ENCODE measurements at regions not wholly inside any gene's neighbourhood (a gene's known extent, or its start where the extent isn't known, plus 50 kb on each side); places are given as distances from the start of the nearest gene placed in this dataset.

- no peaks in the 10 kb centered on the region for H3K9me3 ChIP-seq (ENCODE audit: insufficient read depth, low read length)
- H3K4me3 ChIP-seq (ENCODE audit: low read length), result no peak overlapping the region
- H3K27me3 ChIP-seq (ENCODE audit: low read depth, low read length), result no peaks in the 10 kb centered on the region
- no peak overlapping the region for H3K9ac ChIP-seq (ENCODE audit: low read length)
- TF ChIP-seq EZH2phosphoT487 (IDR thresholded peaks at IDR 0.05; ENCODE audit: low read depth) (no peak), CTCF (IDR thresholded peaks at IDR 0.05; ENCODE audit: low read depth, low read length) (no peak)
- no peaks in the 10 kb centered on the region for H3K36me3 ChIP-seq (replicated peaks; ENCODE audit: low read depth, low read length)
- H4K20me1 ChIP-seq (ENCODE audit: insufficient read depth, low read length), result no peaks in the 10 kb centered on the region
- H3K79me2 ChIP-seq (ENCODE audit: low read length), result no peaks in the 10 kb centered on the region
- H3K27ac ChIP-seq (ENCODE audit: low read length), result no peak overlapping the region
- H2AFZ ChIP-seq (ENCODE audit: low read depth, low read length), result no peak overlapping the region
- H3K4me1 ChIP-seq (ENCODE audit: low read length), result no peaks in the 10 kb centered on the region
- no peak overlapping the region for H3K4me2 ChIP-seq (ENCODE audit: low read length)
Observed at GRCh38 chr13:76638882-76639281, 247.3 kb downstream of the KCTD12 start.

GRCh38 chr13:76638181-76638580 is 248.0 kb downstream of the KCTD12 start:
- TF ChIP-seq CTCF (IDR thresholded peaks at IDR 0.05; ENCODE audit: low read depth, low read length) (no peak), EZH2phosphoT487 (IDR thresholded peaks at IDR 0.05; ENCODE audit: low read depth) (no peak)
- Histone ChIP-seq H3K27me3 (ENCODE audit: low read depth, low read length) (no peaks in the 10 kb centered on the region), H3K79me2 (ENCODE audit: low read length) (no peaks in the 10 kb centered on the region), H2AFZ (ENCODE audit: low read depth, low read length) (no peak overlapping the region), H3K9me3 (ENCODE audit: insufficient read depth, low read length) (no peaks in the 10 kb centered on the region), H3K27ac (ENCODE audit: low read length) (no peak overlapping the region), H3K9ac (ENCODE audit: low read length) (no peak overlapping the region), H3K4me3 (ENCODE audit: low read length) (no peak overlapping the region), H3K4me1 (ENCODE audit: low read length) (no peaks in the 10 kb centered on the region), H3K36me3 (replicated peaks; ENCODE audit: low read depth, low read length) (no peaks in the 10 kb centered on the region), H4K20me1 (ENCODE audit: insufficient read depth, low read length) (no peaks in the 10 kb centered on the region), H3K4me2 (ENCODE audit: low read length) (no peak overlapping the region)

GRCh38 chr13:76637641-76638141 is 248.5 kb downstream of the KCTD12 start:
- H3K4me1 ChIP-seq (ENCODE audit: low read length), result no peaks in the 10 kb centered on the region
- H3K79me2 ChIP-seq (ENCODE audit: low read length), result no peaks in the 10 kb centered on the region
- H3K9me3 ChIP-seq (ENCODE audit: insufficient read depth, low read length), result no peaks in the 10 kb centered on the region
- no peak overlapping the region for H3K9ac ChIP-seq (ENCODE audit: low read length)
- no peaks in the 10 kb centered on the region for H4K20me1 ChIP-seq (ENCODE audit: insufficient read depth, low read length)
- H3K4me2 ChIP-seq (ENCODE audit: low read length), result no peak overlapping the region
- no peak overlapping the region for H2AFZ ChIP-seq (ENCODE audit: low read depth, low read length)
- no peaks in the 10 kb centered on the region for H3K36me3 ChIP-seq (replicated peaks; ENCODE audit: low read depth, low read length)
- TF ChIP-seq CTCF (IDR thresholded peaks at IDR 0.05; ENCODE audit: low read depth, low read length) (no peak), EZH2phosphoT487 (IDR thresholded peaks at IDR 0.05; ENCODE audit: low read depth) (no peak)
- no peak overlapping the region for H3K27ac ChIP-seq (ENCODE audit: low read length)
- no peaks in the 10 kb centered on the region for H3K27me3 ChIP-seq (ENCODE audit: low read depth, low read length)
- no peak overlapping the region for H3K4me3 ChIP-seq (ENCODE audit: low read length)

- Histone ChIP-seq H3K9ac (ENCODE audit: low read length) (no peak overlapping the region), H3K27me3 (ENCODE audit: low read depth, low read length) (no peaks in the 10 kb centered on the region), H3K79me2 (ENCODE audit: low read length) (no peaks in the 10 kb centered on the region)
Observed at GRCh38 chr13:76636829-76637228, 249.4 kb downstream of the KCTD12 start.

More at GRCh38 chr13:76636829-76637228, 249.4 kb downstream of the KCTD12 start:
- no peak overlapping the region for H3K4me3 ChIP-seq (ENCODE audit: low read length)
- no peak overlapping the region for H2AFZ ChIP-seq (ENCODE audit: low read depth, low read length)
- no peaks in the 10 kb centered on the region for H3K9me3 ChIP-seq (ENCODE audit: insufficient read depth, low read length)
- no peaks in the 10 kb centered on the region for H3K4me1 ChIP-seq (ENCODE audit: low read length)
- H3K27ac ChIP-seq (ENCODE audit: low read length), result no peak overlapping the region
- no peaks in the 10 kb centered on the region for H4K20me1 ChIP-seq (ENCODE audit: insufficient read depth, low read length)
- TF ChIP-seq CTCF (IDR thresholded peaks at IDR 0.05; ENCODE audit: low read depth, low read length) (no peak), EZH2phosphoT487 (IDR thresholded peaks at IDR 0.05; ENCODE audit: low read depth) (no peak)
- no peak overlapping the region for H3K4me2 ChIP-seq (ENCODE audit: low read length)
- no peaks in the 10 kb centered on the region for H3K36me3 ChIP-seq (replicated peaks; ENCODE audit: low read depth, low read length)
